AG20443 (cell line): ENCODE measurements at regions not wholly inside any gene's neighbourhood (a gene's known extent, or its start where the extent isn't known, plus 50 kb on each side); places are given as distances from the start of the nearest gene placed in this dataset.

Experiments
- DNase-seq: peaks from one replicate; pipeline ENCODE4 v3.0.0; 2012; ENCODE audit warnings: low spot score, mixed read lengths

GRCh38 chr6:156131221-156131903, 645.8 kb upstream of the ARID1B start:
- no peak for DNase-seq

GRCh38 chr6:156126535-156126934, 650.6 kb upstream of the ARID1B start:
- no peak for DNase-seq

DNA sequence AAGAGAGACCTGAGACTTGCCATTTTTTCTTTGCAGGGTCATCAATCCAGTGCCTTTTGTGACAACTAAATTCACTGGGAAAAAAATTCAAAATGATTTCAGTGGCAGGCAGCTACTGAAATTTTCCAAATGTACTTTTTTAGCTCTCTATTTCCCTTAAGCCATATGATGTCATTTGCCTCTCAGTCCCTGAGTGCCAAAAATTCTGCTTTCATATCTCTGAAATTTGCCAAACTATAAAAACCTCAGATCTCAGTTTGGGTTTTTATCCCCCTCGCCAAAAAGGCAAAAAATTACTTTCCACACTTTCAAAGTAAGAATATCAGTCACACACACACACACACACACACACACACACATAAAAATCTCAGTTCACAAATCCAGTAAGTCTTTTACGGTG, 651.3 kb upstream of the ARID1B start:
- no peak for DNase-seq

DNA sequence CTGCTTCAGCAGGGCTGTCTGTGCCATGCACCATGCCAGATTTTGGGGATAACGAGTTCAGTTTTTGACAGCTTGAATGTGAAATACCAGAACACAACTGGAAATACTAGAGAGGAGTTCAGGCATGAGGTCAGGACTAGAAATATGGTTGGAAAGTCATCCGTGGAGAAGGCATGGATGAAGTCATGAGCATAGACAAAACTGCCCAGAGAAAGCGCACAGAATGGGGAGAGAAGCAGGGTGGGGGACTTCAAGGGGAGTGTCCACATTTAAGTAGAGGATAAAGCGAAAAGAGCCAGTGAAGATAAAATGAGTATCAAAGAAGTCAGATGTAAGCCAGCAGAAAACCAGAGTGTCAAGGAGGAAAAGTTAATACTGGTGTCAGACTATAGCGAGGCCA, 653.4 kb upstream of the ARID1B start:
- DNase-seq, result no peak

- DNase-seq, result no peak
Observed at GRCh38 chr6:156121973-156122372, 655.2 kb upstream of the ARID1B start.

DNA sequence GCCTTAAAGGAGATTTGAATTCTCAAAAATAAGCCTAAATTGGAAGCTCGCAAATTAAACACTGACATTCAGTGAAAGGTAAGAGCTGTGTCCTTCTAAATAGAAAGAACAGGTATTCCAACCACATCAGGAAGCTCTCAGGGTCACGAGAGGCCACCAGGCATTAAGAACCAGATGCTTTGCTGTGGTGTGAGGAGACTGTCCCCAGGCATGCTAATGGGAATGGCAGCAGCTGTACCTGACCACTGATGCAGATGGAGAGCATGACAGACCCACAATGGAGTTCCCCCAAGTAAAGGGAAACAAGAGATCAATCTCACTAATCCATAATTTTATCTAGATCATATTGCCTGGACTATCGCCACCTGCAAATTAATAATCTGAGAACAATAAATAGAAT, 658.9 kb upstream of the NOX3 start:
- no peak for DNase-seq

- DNase-seq, result no peak
Observed at GRCh38 chr6:156113631-156114030, 658.0 kb upstream of the NOX3 start.

- no peak for DNase-seq
Observed at GRCh38 chr6:156111913-156112312, 656.3 kb upstream of the NOX3 start.

- DNase-seq, result no peak
Observed at GRCh38 chr6:156110249-156110648, 654.6 kb upstream of the NOX3 start.

DNA sequence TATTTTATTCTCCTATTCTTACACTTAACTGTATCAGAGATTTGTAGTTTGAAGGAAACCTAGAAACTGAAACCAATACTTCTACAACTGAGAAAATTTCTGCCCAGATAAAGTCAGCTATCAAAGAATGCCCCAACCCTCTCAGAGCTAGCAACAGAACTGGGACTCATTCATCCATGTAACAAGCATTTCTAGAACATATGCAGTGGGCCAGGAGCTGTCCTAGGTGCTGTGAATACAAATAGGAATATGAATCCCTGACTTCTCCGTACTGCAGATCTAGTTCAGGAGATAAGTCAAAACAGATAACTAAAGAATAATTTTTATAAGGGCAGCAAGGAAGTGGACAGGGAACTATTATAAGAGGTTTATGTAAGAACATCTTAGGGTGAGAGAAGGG, 654.1 kb upstream of the NOX3 start:
- DNase-seq, result no peak

GRCh38 chr6:156107624-156108101, 652.0 kb upstream of the NOX3 start:
- no peak for DNase-seq

- DNase-seq, result no peak
Observed at GRCh38 chr6:156102129-156102528, 646.5 kb upstream of the NOX3 start.

GRCh38 chr6:156098839-156099238, 643.2 kb upstream of the NOX3 start:
- DNase-seq, result no peak

- no peak for DNase-seq
Observed at GRCh38 chr6:156087487-156087886, 631.8 kb upstream of the NOX3 start.

DNA sequence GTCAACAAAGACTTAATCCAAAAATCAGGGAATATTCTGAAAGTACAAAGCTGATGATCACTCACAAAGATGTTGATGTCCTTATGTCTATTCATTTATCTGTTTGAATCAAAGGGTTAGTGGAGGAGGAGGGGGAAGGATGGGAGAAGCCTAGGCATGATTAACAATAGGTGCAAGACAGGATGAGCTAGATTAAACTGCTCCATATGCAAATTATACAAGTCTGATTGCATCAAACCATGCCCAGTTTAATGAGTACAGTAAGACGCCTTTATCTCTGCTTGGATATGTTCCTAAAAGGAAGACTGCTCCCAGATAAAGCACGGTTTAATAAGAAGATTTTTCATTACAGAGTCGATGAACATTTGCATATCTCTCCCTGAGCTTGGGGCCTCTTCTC, 626.4 kb upstream of the NOX3 start:
- no peak for DNase-seq

GRCh38 chr6:156080371-156080770, 624.7 kb upstream of the NOX3 start:
- DNase-seq, result no peak

- no peak for DNase-seq
Observed at GRCh38 chr6:156068881-156069280, 613.2 kb upstream of the NOX3 start.

- no peak for DNase-seq
Observed at GRCh38 chr6:156065849-156066248, 610.2 kb upstream of the NOX3 start.

DNA sequence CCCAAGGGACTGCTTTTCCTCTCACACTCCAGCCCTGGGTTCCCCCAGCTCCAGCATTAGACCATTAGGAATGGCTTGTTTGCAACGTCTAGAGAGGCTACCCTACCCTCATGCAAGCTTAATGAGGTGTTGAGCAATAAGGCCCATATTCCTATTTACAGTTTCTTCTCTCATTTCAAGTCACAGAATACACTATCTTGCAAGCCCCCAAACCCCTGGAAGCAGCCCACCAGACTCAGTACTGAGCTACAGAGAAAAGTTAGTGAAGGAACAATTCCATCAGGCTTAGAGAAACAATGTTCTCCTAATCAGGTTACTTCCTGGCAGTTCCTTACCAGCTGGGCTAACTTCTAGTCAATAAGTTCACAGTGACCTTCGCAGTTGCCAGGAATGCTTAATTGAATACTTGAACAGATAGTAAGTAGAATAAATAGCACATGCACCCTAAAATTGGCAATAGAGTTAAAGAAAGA, 606.5 kb upstream of the NOX3 start:
- no peak for DNase-seq

DNA sequence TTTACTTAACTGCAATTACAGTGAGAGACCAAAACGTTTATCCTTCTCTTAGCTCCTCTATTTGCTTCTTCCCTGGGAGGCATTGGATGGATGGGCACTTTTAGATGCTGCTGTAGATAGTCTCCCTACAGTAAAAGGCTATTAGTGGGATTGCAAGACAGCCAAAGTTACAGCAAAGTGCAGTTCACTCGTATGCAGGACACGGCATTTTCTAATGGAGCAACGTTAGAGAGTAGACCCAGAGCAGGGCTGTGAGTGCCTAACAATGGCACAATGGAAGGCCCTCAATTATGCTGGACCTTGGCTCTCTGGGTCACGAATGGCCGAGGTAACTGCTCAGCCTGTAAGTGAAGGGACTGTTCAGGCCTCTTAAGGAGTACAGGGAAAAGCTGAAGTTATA, 605.8 kb upstream of the NOX3 start:
- no peak for DNase-seq

GRCh38 chr6:156060013-156060412, 604.4 kb upstream of the NOX3 start:
- DNase-seq, result no peak

GRCh38 chr6:156058356-156058755, 602.7 kb upstream of the NOX3 start:
- DNase-seq, result no peak

DNA sequence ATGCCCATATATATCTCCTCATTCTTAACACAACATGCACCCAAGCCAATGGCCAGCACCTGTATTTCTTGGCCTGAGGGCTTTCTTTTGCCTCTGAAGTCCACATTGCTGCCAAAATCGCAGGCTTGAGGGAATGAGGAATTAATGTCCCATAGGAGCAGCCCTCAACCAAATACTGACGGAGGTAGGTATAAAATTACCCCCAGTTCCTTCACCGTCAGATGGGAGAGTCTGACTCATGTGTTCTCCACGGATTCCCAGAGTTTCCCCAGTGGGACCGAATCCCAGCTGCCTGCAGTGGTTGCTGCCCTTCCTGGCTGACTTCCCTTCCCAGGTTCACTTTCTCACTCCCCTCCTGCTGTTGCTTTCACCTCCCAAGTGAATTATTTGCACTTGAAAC, 602.2 kb upstream of the NOX3 start:
- no peak for DNase-seq

DNA sequence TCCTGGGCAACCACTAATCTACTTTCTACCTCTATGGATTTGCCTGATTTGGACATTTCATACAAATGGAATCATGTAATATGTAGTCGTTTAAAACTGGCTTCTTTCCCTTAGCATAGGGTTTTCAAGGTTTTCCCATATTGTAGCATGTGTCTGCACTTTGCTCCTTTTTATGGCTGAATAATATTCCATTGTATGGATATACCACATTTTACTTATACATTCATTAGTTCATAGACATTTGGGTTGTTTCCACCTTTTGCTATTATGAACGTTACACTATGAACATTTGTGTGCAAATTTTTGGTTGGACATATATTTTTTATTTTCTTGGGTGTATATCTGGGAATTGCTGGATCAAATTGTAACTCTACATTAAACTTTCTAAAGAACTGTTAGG, 600.4 kb upstream of the NOX3 start:
- no peak for DNase-seq
